Sigmoid colon (tissue), 6 donors: ENCODE measurements at regions not wholly inside any gene's neighbourhood (a gene's known extent, or its start where the extent isn't known, plus 50 kb on each side); places are given as distances from the start of the nearest gene placed in this dataset.

Experiments
- DNase-seq: peaks from one replicate; pipeline ENCODE4 v3.0.0-alpha.2; 2019
- H3K27ac ChIP-seq, 4 donors: fragments of 200-600 bp; sonication (generic); one replicate each; pipeline ENCODE4 v1.5.1; 2016 to 2019; ENCODE audit warnings: mild to moderate bottlenecking in 1 of 4
- H3K27me3 ChIP-seq, 3 donors: fragments of 200-600 bp; sonication (generic); one replicate each; pipeline ENCODE4 v1.5.1; 2019; ENCODE audit warnings: mild to moderate bottlenecking in 1 of 3
- H3K36me3 ChIP-seq, 4 donors: fragments of 200-600 bp; sonication (generic); one replicate each; pipeline ENCODE4 v1.5.1; 2016 to 2019
- H3K4me1 ChIP-seq, 4 donors: fragments of 200-600 bp; sonication (generic); one replicate each; pipeline ENCODE4 v1.5.1; 2017 to 2019
- H3K4me3 ChIP-seq, 4 donors: fragments of 200-600 bp; sonication (generic); one replicate each; pipeline ENCODE4 v1.5.1; 2017 to 2019; ENCODE audit warnings: mild to moderate bottlenecking in 2 of 4, moderate library complexity in 1 of 4
- H3K9me3 ChIP-seq, 4 donors: fragments of 200-600 bp in 3 of 4; sonication (generic) in 3 of 4; one replicate each; pipeline versions ENCODE4 v1.5.1 to v1.6.1; 2013 to 2019
- EP300 ChIP-seq, 4 donors: sonication (generic); formaldehyde crosslinking; IDR thresholded peaks; one replicate each; pipeline ENCODE4 v1.6.1; 2017; ENCODE audit warnings: antibody characterized with exemption in 4 of 4
- POLR2A ChIP-seq, 2 donors: fragments of 450-650 bp; IDR thresholded peaks; one replicate each; pipeline ENCODE4 v1.6.1; 2016; ENCODE audit warnings: antibody characterized with exemption in 2 of 2, mild to moderate bottlenecking in 2 of 2, moderate library complexity in 2 of 2
- POLR2AphosphoS5 ChIP-seq, 4 donors: sonication (generic); formaldehyde crosslinking; IDR thresholded peaks; one replicate each; pipeline ENCODE4 v1.6.1; 2017; ENCODE audit warnings: antibody characterized with exemption in 4 of 4
- WGBS, 2 donors: extraction: QIAGEN DNeasy Blood & Tissue Kit; methylation state at CpG; one replicate each; pipeline ENCODE4 v1.1.7; 2013; 5-methylcytosine and 5-hydroxymethylcytosine counted together
- intact Hi-C: fragments of 100-400 bp; cut with DNase I; formaldehyde crosslinking; loops from one replicate; pipeline ENCODE4 v1.15.1; 2023
- TF ChIP-seq, protein P1 (sequence below), 4 experiments: fragments of 450-650 bp in 3 of 4; fragments of 200-600 bp in 1 of 4; IDR thresholded peaks; one replicate each; pipeline ENCODE4 v1.5.1; 2016 to 2019; ENCODE audit warnings: antibody characterized with exemption in 4 of 4, mild to moderate bottlenecking in 3 of 4, moderate library complexity in 2 of 4
- donor health status: healthy with polysubstance abuse.
- donor health status: healthy.

DNA sequence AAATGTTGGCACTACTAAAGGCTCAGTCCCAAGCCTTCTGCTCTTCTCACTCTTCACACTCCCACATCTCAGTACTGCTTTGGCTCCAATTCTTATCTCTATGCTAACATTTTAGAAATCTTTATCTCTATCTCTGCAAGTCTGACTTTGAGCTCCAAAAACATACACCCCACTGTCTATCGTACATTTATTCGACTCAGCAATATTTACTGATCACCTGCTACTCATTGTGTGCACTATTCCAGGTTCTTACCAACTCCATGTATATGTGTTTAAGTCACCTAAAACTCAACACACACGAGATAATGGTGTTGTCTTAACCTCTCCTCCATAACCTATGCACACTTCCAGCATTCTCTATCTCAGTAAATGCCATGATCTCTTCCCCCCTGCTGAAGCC lies 268.2 kb upstream of the CRIM1 start:
- Histone ChIP-seq H3K27me3 (no peaks in the 10 kb centered on the region), H3K4me3 (no peak overlapping the region), H3K27ac (no peak overlapping the region), H3K9me3 (no peaks in the 10 kb centered on the region), H3K4me1 (no peaks in the 10 kb centered on the region), H3K36me3 (no peaks in the 10 kb centered on the region)
- TF ChIP-seq POLR2A (IDR thresholded peaks at IDR 0.05), result no peak
- TF ChIP-seq, protein P1, sequence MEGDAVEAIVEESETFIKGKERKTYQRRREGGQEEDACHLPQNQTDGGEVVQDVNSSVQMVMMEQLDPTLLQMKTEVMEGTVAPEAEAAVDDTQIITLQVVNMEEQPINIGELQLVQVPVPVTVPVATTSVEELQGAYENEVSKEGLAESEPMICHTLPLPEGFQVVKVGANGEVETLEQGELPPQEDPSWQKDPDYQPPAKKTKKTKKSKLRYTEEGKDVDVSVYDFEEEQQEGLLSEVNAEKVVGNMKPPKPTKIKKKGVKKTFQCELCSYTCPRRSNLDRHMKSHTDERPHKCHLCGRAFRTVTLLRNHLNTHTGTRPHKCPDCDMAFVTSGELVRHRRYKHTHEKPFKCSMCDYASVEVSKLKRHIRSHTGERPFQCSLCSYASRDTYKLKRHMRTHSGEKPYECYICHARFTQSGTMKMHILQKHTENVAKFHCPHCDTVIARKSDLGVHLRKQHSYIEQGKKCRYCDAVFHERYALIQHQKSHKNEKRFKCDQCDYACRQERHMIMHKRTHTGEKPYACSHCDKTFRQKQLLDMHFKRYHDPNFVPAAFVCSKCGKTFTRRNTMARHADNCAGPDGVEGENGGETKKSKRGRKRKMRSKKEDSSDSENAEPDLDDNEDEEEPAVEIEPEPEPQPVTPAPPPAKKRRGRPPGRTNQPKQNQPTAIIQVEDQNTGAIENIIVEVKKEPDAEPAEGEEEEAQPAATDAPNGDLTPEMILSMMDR (IDR thresholded peaks at IDR 0.05), result no peak
- no peak for TF ChIP-seq POLR2AphosphoS5 (IDR thresholded peaks at IDR 0.05)
- intact Hi-C loops, result no loop called here
- DNase-seq, result no peak
- WGBS, 2 donors, result 64 to 71% methylated on average over 3 of the region's 3 CpGs

DNA sequence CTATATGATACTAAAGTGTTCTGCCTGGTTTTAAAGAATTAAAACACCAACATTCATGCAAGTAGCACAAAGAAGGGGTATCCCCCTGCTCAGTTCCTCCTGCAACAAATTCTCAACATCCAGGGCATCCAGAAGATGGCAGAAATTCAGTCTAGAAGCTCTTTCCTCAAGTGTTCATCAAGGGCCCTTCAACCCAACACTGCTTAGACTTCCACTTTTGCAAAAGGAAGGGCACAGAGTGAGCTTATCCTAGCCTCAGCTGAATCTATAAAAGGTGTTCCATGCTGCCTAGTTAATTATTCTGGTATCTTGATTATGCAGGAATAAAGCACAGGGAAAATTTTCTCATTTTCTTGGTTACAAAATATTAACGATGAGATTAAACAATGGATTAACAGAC lies 275.8 kb upstream of the CRIM1 start:
- TF ChIP-seq, protein P1 (IDR thresholded peaks at IDR 0.05), result no peak
- TF ChIP-seq POLR2A (IDR thresholded peaks at IDR 0.05) (no peak), EP300 (IDR thresholded peaks at IDR 0.05) (no peak), POLR2AphosphoS5 (IDR thresholded peaks at IDR 0.05) (no peak)
- no peaks in the 10 kb centered on the region for H3K9me3 ChIP-seq
- intact Hi-C loops, result no loop called here
- no peaks in the 10 kb centered on the region for H3K36me3 ChIP-seq
- no peak overlapping the region for H3K4me3 ChIP-seq
- no peaks in the 10 kb centered on the region for H3K27me3 ChIP-seq
- H3K4me1 ChIP-seq, result no peaks in the 10 kb centered on the region
- no peak overlapping the region for H3K27ac ChIP-seq
- 93 to 97% methylated on average over 1 of the region's 1 CpG for WGBS, 2 donors
- DNase-seq, result no peak

DNA sequence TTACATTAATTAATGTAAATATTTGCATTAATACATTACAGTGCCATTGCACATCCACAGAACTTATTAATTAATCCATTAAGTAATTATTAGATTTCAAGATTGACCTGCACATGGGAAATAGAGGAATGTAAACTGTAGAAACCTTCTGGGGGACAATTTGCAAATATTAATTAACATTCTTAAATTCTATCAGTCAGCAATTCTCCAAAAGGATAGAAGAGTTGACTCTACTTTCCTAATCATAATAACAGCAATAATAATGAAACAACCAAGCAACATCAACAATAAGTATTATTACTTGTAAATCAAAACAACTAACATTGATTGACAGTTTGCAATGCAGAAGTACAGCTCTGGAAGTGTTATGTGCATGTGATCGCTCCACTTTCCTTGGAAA lies 281.6 kb upstream of the CRIM1 start:
- no peaks in the 10 kb centered on the region for H3K9me3 ChIP-seq
- H3K36me3 ChIP-seq, result no peaks in the 10 kb centered on the region
- no peak overlapping the region for H3K4me3 ChIP-seq
- H3K4me1 ChIP-seq, result no peaks in the 10 kb centered on the region
- WGBS, 2 donors, result 0% methylated on average over 1 of the region's 1 CpG
- H3K27ac ChIP-seq, result no peak overlapping the region
- intact Hi-C loops, result no loop called here
- TF ChIP-seq EP300 (IDR thresholded peaks at IDR 0.05), result no peak
- TF ChIP-seq, protein P1 (IDR thresholded peaks at IDR 0.05), result no peak
- TF ChIP-seq POLR2AphosphoS5 (IDR thresholded peaks at IDR 0.05), result no peak
- TF ChIP-seq POLR2A (IDR thresholded peaks at IDR 0.05), result no peak
- DNase-seq, result no peak
- no peaks in the 10 kb centered on the region for H3K27me3 ChIP-seq

DNA sequence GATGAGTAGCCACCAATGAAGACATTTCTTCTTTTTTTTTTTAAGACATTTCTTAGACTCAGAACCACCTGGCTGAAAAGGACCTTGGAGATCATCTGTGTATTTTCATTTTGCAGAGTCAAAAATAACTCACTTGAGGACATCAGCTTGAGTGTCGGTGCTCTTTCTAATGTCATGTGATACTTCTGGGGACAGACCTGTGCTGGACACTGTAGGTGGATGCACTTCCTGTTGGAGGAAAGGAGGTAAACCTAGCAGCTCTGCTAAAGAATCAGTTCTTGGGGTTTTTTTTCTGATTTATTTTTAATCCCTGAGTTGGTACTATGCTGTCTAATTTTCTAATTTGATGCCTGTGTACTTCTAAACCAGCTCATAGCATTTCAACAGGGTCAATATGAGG lies 283.9 kb upstream of the CRIM1 start:
- intact Hi-C loops, result no loop called here
- H3K27me3 ChIP-seq, result no peaks in the 10 kb centered on the region

DNA sequence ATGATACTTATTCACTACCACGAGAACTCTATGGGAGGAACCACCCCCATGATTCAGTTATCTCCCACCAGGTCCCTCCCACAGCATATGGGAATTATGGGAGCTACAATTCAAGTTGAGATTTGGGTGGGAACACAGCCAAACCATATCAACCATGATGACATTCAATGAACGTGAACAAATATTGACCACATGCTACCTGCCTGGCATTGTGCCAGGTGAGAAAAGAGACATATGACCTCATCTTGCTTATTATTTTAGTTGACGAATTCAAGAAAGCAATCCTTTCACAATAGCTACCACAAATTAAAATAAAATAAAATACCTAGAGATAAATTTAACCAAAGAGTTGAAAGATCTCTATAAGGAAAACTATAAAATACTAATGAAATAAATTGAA lies 286.5 kb upstream of the CRIM1 start:
- TF ChIP-seq EP300 (IDR thresholded peaks at IDR 0.05) (no peak), POLR2A (IDR thresholded peaks at IDR 0.05) (no peak), POLR2AphosphoS5 (IDR thresholded peaks at IDR 0.05) (no peak)
- TF ChIP-seq, protein P1 (IDR thresholded peaks at IDR 0.05), result no peak
- Histone ChIP-seq H3K4me1 (no peaks in the 10 kb centered on the region), H3K27ac (no peak overlapping the region), H3K4me3 (no peak overlapping the region), H3K9me3 (no peaks in the 10 kb centered on the region), H3K27me3 (no peaks in the 10 kb centered on the region), H3K36me3 (no peaks in the 10 kb centered on the region)
- DNase-seq, result no peak
- 22 to 73% methylated on average over 3 of the region's 3 CpGs for WGBS, 2 donors
- intact Hi-C loops, result no loop called here

More for the DNA sequence above, 283.9 kb upstream of the CRIM1 start:
- Histone ChIP-seq H3K36me3 (no peaks in the 10 kb centered on the region), H3K9me3 (no peaks in the 10 kb centered on the region), H3K27ac (no peak overlapping the region), H3K4me3 (no peak overlapping the region), H3K4me1 (no peaks in the 10 kb centered on the region)
- TF ChIP-seq POLR2A (IDR thresholded peaks at IDR 0.05) (no peak), EP300 (IDR thresholded peaks at IDR 0.05) (no peak), POLR2AphosphoS5 (IDR thresholded peaks at IDR 0.05) (no peak)
- TF ChIP-seq, protein P1 (IDR thresholded peaks at IDR 0.05), result no peak
- WGBS, 2 donors, result 83 to 88% methylated on average over 1 of the region's 1 CpG
- no peak for DNase-seq
